OCI-LY3 (cell line): ENCODE measurements at regions not wholly inside any gene's neighbourhood (a gene's known extent, or its start where the extent isn't known, plus 50 kb on each side); places are given as distances from the start of the nearest gene placed in this dataset.

Experiments
- H2AFZ ChIP-seq: fragments of 200-600, 300-600 bp; shearing (Covaris generic); 2 replicates; pipeline ENCODE4 v1.6.0; 2014; ENCODE audit warnings: antibody characterized with exemption, low read depth, low read length
- H3K27ac ChIP-seq: fragments of 200-600, 300-600 bp; sonication (generic); 2 replicates; pipeline ENCODE4 v1.5.1; 2014; ENCODE audit warnings: mild to moderate bottlenecking, low read length, moderate library complexity, mixed read lengths
- H3K27me3 ChIP-seq: fragments of 200-600, 300-600 bp; sonication (generic); 2 replicates; pipeline ENCODE4 v1.6.1; 2014; ENCODE audit warnings: low read depth, low read length, mixed read lengths
- H3K36me3 ChIP-seq: fragments of 200-600, 300-600 bp; sonication (generic); replicated peaks from 2 replicates; pipeline ENCODE3; 2014; ENCODE audit warnings: low read depth, low read length, mixed read lengths
- H3K4me1 ChIP-seq: fragments of 300-600, 200-600 bp; sonication (generic); 2 replicates; pipeline ENCODE4 v1.6.1; 2014; ENCODE audit warnings: low read length, mixed read lengths
- H3K4me2 ChIP-seq: fragments of 200-600, 300-600 bp; sonication (generic); 2 replicates; pipeline ENCODE4 v1.6.1; 2014; ENCODE audit warnings: low read length, mixed read lengths
- H3K4me3 ChIP-seq: fragments of 300-600, 200-600 bp; sonication (generic); 2 replicates; pipeline ENCODE4 v1.5.1; 2014; ENCODE audit warnings: antibody characterized with exemption, mild to moderate bottlenecking, low read length, moderate library complexity
- H3K79me2 ChIP-seq: fragments of 300-600, 200-600 bp; shearing (Covaris generic); 2 replicates; pipeline ENCODE4 v1.6.1; 2014; ENCODE audit warnings: mild to moderate bottlenecking, low read length, mixed read lengths
- H3K9ac ChIP-seq: fragments of 300-600, 200-600 bp; shearing (Covaris generic); 2 replicates; pipeline ENCODE4 v1.6.0; 2014; ENCODE audit warnings: mild to moderate bottlenecking, low read length, moderate library complexity
- H3K9me3 ChIP-seq: fragments of 200-600, 300-600 bp; shearing (Covaris generic); 2 replicates; pipeline ENCODE4 v1.6.1; 2014; ENCODE audit warnings: low read length, mixed read lengths; ENCODE audit not compliant: insufficient read depth
- H4K20me1 ChIP-seq: fragments of 200-600, 300-600 bp; sonication (generic); 2 replicates; pipeline ENCODE4 v1.6.1; 2016; ENCODE audit warnings: low read length, mixed read lengths; ENCODE audit not compliant: insufficient read depth
- CTCF ChIP-seq: fragments of 200-600, 300-600 bp; sonication (generic); IDR thresholded peaks from 2 replicates; pipeline ENCODE4 v1.5.1; 2014; ENCODE audit warnings: antibody characterized with exemption, low read length, low read depth
- EZH2phosphoT487 ChIP-seq: fragments of 200-600 bp; shearing (Covaris generic); IDR thresholded peaks from 2 replicates; pipeline ENCODE4 v1.6.1; 2018; ENCODE audit warnings: antibody characterized with exemption, mixed run types, low read depth

GRCh38 chr15:77824361-77825251 is 191.9 kb upstream of the LINGO1 start:
- Histone ChIP-seq H3K4me1 (peaks cover 4% of the 10 kb centered on the region; the same call in 1 of the 2 replicates), H3K27ac (no peak overlapping the region), H2AFZ (no peak overlapping the region), H3K79me2 (no peaks in the 10 kb centered on the region), H3K4me3 (no peak overlapping the region), H3K9me3 (no peaks in the 10 kb centered on the region), H3K36me3 (no peaks in the 10 kb centered on the region), H3K4me2 (no peak overlapping the region), H4K20me1 (no peaks in the 10 kb centered on the region), H3K27me3 (no peaks in the 10 kb centered on the region), H3K9ac (no peak overlapping the region)
- TF ChIP-seq EZH2phosphoT487 (no peak), CTCF (no peak)

- H4K20me1 ChIP-seq: no peaks in the 10 kb centered on the region
- peaks cover 4% of the 10 kb centered on the region; the same call in 1 of the 2 replicates for H3K4me1 ChIP-seq
- H3K4me3 ChIP-seq: no peak overlapping the region
- no peak overlapping the region for H2AFZ ChIP-seq
- H3K79me2 ChIP-seq: no peaks in the 10 kb centered on the region
- H3K4me2 ChIP-seq: no peak overlapping the region
- no peak overlapping the region for H3K27ac ChIP-seq
- H3K9ac ChIP-seq: no peak overlapping the region
- H3K27me3 ChIP-seq: no peaks in the 10 kb centered on the region
- H3K36me3 ChIP-seq: no peaks in the 10 kb centered on the region
- no peak for TF ChIP-seq CTCF
- no peak for TF ChIP-seq EZH2phosphoT487
- H3K9me3 ChIP-seq: no peaks in the 10 kb centered on the region
These were observed 191.0 kb upstream of the LINGO1 start for GRCh38 chr15:77823736-77824135.

- H3K4me3 ChIP-seq: no peak overlapping the region
- H3K9me3 ChIP-seq: no peaks in the 10 kb centered on the region
- no peak for TF ChIP-seq CTCF
- no peak for TF ChIP-seq EZH2phosphoT487
- H3K9ac ChIP-seq: no peak overlapping the region
- no peaks in the 10 kb centered on the region for H3K79me2 ChIP-seq
- H3K4me2 ChIP-seq: no peak overlapping the region
- peaks cover 4% of the 10 kb centered on the region; the same call in 1 of the 2 replicates for H3K4me1 ChIP-seq
- no peak overlapping the region for H2AFZ ChIP-seq
- no peaks in the 10 kb centered on the region for H3K36me3 ChIP-seq
- no peaks in the 10 kb centered on the region for H4K20me1 ChIP-seq
- H3K27ac ChIP-seq: no peak overlapping the region
- H3K27me3 ChIP-seq: no peaks in the 10 kb centered on the region
These were observed 190.0 kb upstream of the LINGO1 start for GRCh38 chr15:77822631-77823230.

- H2AFZ ChIP-seq: no peak overlapping the region
- no peaks in the 10 kb centered on the region for H3K27me3 ChIP-seq
- H3K36me3 ChIP-seq: no peaks in the 10 kb centered on the region
- H3K4me1 ChIP-seq: peaks cover 4% of the 10 kb centered on the region; the same call in 1 of the 2 replicates
- H3K27ac ChIP-seq: no peak overlapping the region
- H3K4me2 ChIP-seq: no peak overlapping the region
- H3K9me3 ChIP-seq: no peaks in the 10 kb centered on the region
- no peak overlapping the region for H3K9ac ChIP-seq
- no peak for TF ChIP-seq CTCF
- TF ChIP-seq EZH2phosphoT487: no peak
- no peaks in the 10 kb centered on the region for H3K79me2 ChIP-seq
- no peak overlapping the region for H3K4me3 ChIP-seq
- H4K20me1 ChIP-seq: no peaks in the 10 kb centered on the region
These were observed 189.2 kb upstream of the LINGO1 start for GRCh38 chr15:77821959-77822256.
